CD14-positive monocyte (primary cell): ENCODE measurements at regions not wholly inside any gene's neighbourhood (a gene's known extent, or its start where the extent isn't known, plus 50 kb on each side); places are given as distances from the start of the nearest gene placed in this dataset.
A peak's percentile ranks its signal among the peaks of the same experiment; 100 is the strongest.

Experiments
- DNase-seq, 3 donors: peaks; one replicate each; pipeline ENCODE4 v3.0.0-alpha.2; 2011 to 2022
- H2AFZ ChIP-seq: 2 replicates; pipeline ENCODE4 v1.6.0; 2012; ENCODE audit warnings: mild to moderate bottlenecking, low read depth, low read length, inconsistent platforms; ENCODE audit not compliant: insufficient read depth, poor library complexity, severe bottlenecking
- H3K27ac ChIP-seq, 2 donors: 1 replicate in 1 of 2; 2 replicates in 1 of 2; pipeline ENCODE4 v1.5.1; 2012 to 2013; ENCODE audit warnings: low read length in 2 of 2, control low read depth in 1 of 2, inconsistent platforms in 1 of 2, low read depth in 1 of 2, mild to moderate bottlenecking in 1 of 2
- H3K27me3 ChIP-seq, 2 donors: one replicate each; pipeline versions ENCODE4 v1.6.0 to v1.6.1; 2011 to 2013; ENCODE audit warnings: low read length in 2 of 2; ENCODE audit not compliant: control insufficient read depth in 2 of 2, insufficient read depth in 2 of 2
- H3K36me3 ChIP-seq, 2 donors: replicated peaks in 1 of 2; 1 replicate in 1 of 2; 2 replicates in 1 of 2; pipeline versions ENCODE4 v1.5.1 to v1.6.1; 2012 to 2013; ENCODE audit warnings: low read length in 2 of 2, control low read depth in 1 of 2, inconsistent platforms in 1 of 2, mild to moderate bottlenecking in 1 of 2; ENCODE audit not compliant: insufficient read depth in 2 of 2, control insufficient read depth in 1 of 2
- H3K4me1 ChIP-seq, 2 donors: 1 replicate in 1 of 2; 2 replicates in 1 of 2; pipeline versions ENCODE4 v1.5.1 to v1.6.1; 2012 to 2013; ENCODE audit warnings: low read length in 2 of 2, control low read depth in 1 of 2, inconsistent platforms in 1 of 2, mild to moderate bottlenecking in 1 of 2, moderate library complexity in 1 of 2; ENCODE audit not compliant: insufficient read depth in 2 of 2, control insufficient read depth in 1 of 2
- H3K4me2 ChIP-seq: replicated peaks from 2 replicates; pipeline ENCODE3; 2012; ENCODE audit warnings: low read length, moderate library complexity, mild to moderate bottlenecking; ENCODE audit not compliant: poor library complexity, severe bottlenecking; ENCODE audit errors: extremely low read depth
- H3K4me3 ChIP-seq, 3 experiments: fragments of 200-600 bp in 1 of 3; sonication (generic) in 1 of 3; replicated peaks in 1 of 3; 1 replicate in 2 of 3; 2 replicates in 1 of 3; pipeline ENCODE4 v1.5.1; 2011 to 2013; ENCODE audit warnings: low read length in 3 of 3, mild to moderate bottlenecking in 3 of 3, control low read depth in 2 of 3, low read depth in 2 of 3, inconsistent platforms in 1 of 3, moderate library complexity in 1 of 3
- H3K79me2 ChIP-seq: 2 replicates; pipeline ENCODE4 v1.6.0; 2012; ENCODE audit warnings: mild to moderate bottlenecking, control low read depth, inconsistent platforms, low read length, moderate library complexity; ENCODE audit not compliant: insufficient read depth
- H3K9ac ChIP-seq: 2 replicates; pipeline ENCODE4 v1.6.0; 2017; ENCODE audit warnings: low read length, mild to moderate bottlenecking; ENCODE audit not compliant: insufficient read depth, poor library complexity, severe bottlenecking
- H3K9me3 ChIP-seq, 2 donors: replicated peaks in 1 of 2; 1 replicate in 1 of 2; 2 replicates in 1 of 2; pipeline versions ENCODE4 v1.5.1 to v1.6.1; 2012 to 2013; ENCODE audit warnings: low read length in 2 of 2, control low read depth in 1 of 2; ENCODE audit not compliant: control insufficient read depth in 1 of 2, insufficient read depth in 1 of 2
- H4K20me1 ChIP-seq: 2 replicates; pipeline ENCODE4 v1.6.0; 2012; ENCODE audit warnings: mild to moderate bottlenecking, low read length, control low read depth, moderate library complexity; ENCODE audit not compliant: insufficient read depth
- H3K27ac Mint-ChIP-seq, 7 donors: one replicate each; pipeline ENCODE4 v1.8.0; 2020; ENCODE audit warnings: mild to moderate bottlenecking in 7 of 7, mixed read lengths in 7 of 7, moderate library complexity in 6 of 7, inconsistent platforms in 2 of 7
- H3K27me3 Mint-ChIP-seq, 3 donors: one replicate each; pipeline ENCODE4 v1.8.0; 2021 to 2022; ENCODE audit warnings: low read depth in 3 of 3, mild to moderate bottlenecking in 3 of 3, mixed read lengths in 3 of 3, moderate library complexity in 3 of 3, inconsistent platforms in 1 of 3
- H3K36me3 Mint-ChIP-seq, 2 donors: one replicate each; pipeline ENCODE4 v1.8.0; 2020; ENCODE audit warnings: mixed read lengths in 2 of 2, inconsistent platforms in 1 of 2, mild to moderate bottlenecking in 1 of 2
- H3K4me1 Mint-ChIP-seq: one replicate; pipeline ENCODE4 v1.8.0; 2020; ENCODE audit warnings: mild to moderate bottlenecking, mixed read lengths
- H3K4me3 Mint-ChIP-seq, 2 donors: one replicate each; pipeline ENCODE4 v1.8.0; 2020; ENCODE audit warnings: mild to moderate bottlenecking in 2 of 2, mixed read lengths in 2 of 2, moderate library complexity in 1 of 2
- H3K9me3 Mint-ChIP-seq, 7 donors: one replicate each; pipeline ENCODE4 v1.8.0; 2020 to 2022; ENCODE audit warnings: mixed read lengths in 7 of 7, mild to moderate bottlenecking in 6 of 7, moderate library complexity in 6 of 7, inconsistent platforms in 2 of 7
- CTCF ChIP-seq: fragments of 200-600 bp; IDR thresholded peaks from one replicate; pipeline ENCODE4 v1.8.0; 2022; ENCODE audit warnings: antibody characterized with exemption, mild to moderate bottlenecking
- WGBS: methylation state at CpG from one replicate; pipeline ENCODE4 v1.1.5; 2013; ENCODE audit warnings: missing lambda C conversion rate; ENCODE audit not compliant: insufficient coverage; 5-methylcytosine and 5-hydroxymethylcytosine counted together
- intact Hi-C, 2 donors: fragments of 100-400 bp; cut with micrococcal nuclease; formaldehyde crosslinking; loops; one replicate each; pipeline versions ENCODE4 v1.15.0 to v1.15.1; 2023

GRCh38 chr7:80082213-80082612, 52.4 kb upstream of the GNAI1 start:
- Mint-ChIP-seq H3K27ac (no peak overlapping the region), H3K36me3 (no peaks in the 10 kb centered on the region), H3K9me3 (peaks cover 0 to 5% (median 0%) of the 10 kb centered on the region in 7 donors), H3K4me1 (peaks cover 12% of the 10 kb centered on the region), H3K27me3 (peaks cover 0 to 3% (median 2%) of the 10 kb centered on the region in 3 donors), H3K4me3 (no peak overlapping the region)
- Histone ChIP-seq H3K9me3 (no peaks in the 10 kb centered on the region), H3K4me2 (no peak overlapping the region), H2AFZ (no peak overlapping the region), H3K27me3 (no peaks in the 10 kb centered on the region), H3K4me1 (peaks cover 5 to 8% of the 10 kb centered on the region in 2 donors), H3K27ac (no peak overlapping the region), H3K36me3 (no peaks in the 10 kb centered on the region), H3K4me3 (no peak overlapping the region), H4K20me1 (no peaks in the 10 kb centered on the region), H3K79me2 (no peaks in the 10 kb centered on the region), H3K9ac (no peak overlapping the region)
- intact Hi-C loops, result no loop called here
- TF ChIP-seq CTCF, result no peak
- no peak for DNase-seq

- H3K4me3 Mint-ChIP-seq, result no peak overlapping the region
- Histone ChIP-seq H3K9ac (no peak overlapping the region), H3K4me3 (no peak overlapping the region), H3K9me3 (no peaks in the 10 kb centered on the region), H3K79me2 (no peaks in the 10 kb centered on the region), H4K20me1 (no peaks in the 10 kb centered on the region), H3K36me3 (no peaks in the 10 kb centered on the region), H3K4me1 (peaks cover 5 to 8% of the 10 kb centered on the region in 2 donors), H3K27me3 (no peaks in the 10 kb centered on the region), H3K27ac (no peak overlapping the region), H2AFZ (no peak overlapping the region), H3K4me2 (peak overlapping the region; percentile 70)
- H3K4me1 Mint-ChIP-seq, result peaks cover 12% of the 10 kb centered on the region
- no peak for TF ChIP-seq CTCF
- WGBS, result no CpG with 5 or more reads among the region's 3 CpGs
- no peak for DNase-seq
- intact Hi-C loops, result no loop called here
- H3K27ac Mint-ChIP-seq, result no peak overlapping the region
- peaks cover 0 to 7% (median 3%) of the 10 kb centered on the region in 7 donors for H3K9me3 Mint-ChIP-seq
- H3K27me3 Mint-ChIP-seq, result peaks cover 0 to 2% (median 2%) of the 10 kb centered on the region in 3 donors
- H3K36me3 Mint-ChIP-seq, result no peaks in the 10 kb centered on the region
Measured at GRCh38 chr7:80078886-80079285, 55.7 kb upstream of the GNAI1 start.
